ENCODE measurements at regions not wholly inside any gene's neighbourhood (a gene's known extent, or its start where the extent isn't known, plus 50 kb on each side); places are given as distances from the start of the nearest gene placed in this dataset.

- TF ChIP-seq CTCF (IDR thresholded peaks at IDR 0.05 in 2 of 3, conservative IDR thresholded peaks at IDR 0.05 in 1 of 3; ENCODE audit: insufficient read depth in 2 of 3, low read depth in 1 of 3, low read length in 3 of 3) (no peak), RERE (CRISPR knock-in tag; IDR thresholded peaks at IDR 0.05; ENCODE audit: borderline replicate concordance) (no peak), BCL6 (CRISPR knock-in tag; IDR thresholded peaks at IDR 0.05) (no peak)
Observed at GRCh38 chr10:44818041-44818649, 93.0 kb upstream of the TMEM72 start.

Data from K562 (cell line).